PC-3 (cell line): ENCODE measurements at regions not wholly inside any gene's neighbourhood (a gene's known extent, or its start where the extent isn't known, plus 50 kb on each side); places are given as distances from the start of the nearest gene placed in this dataset.

ENCODE experiments used
- ATAC-seq: fragments of 200-7000 bp; cut with Tn5 transposase; 2 replicates; pipeline ENCODE4 v1.9.1; 2020; ENCODE audit warnings: mild to moderate bottlenecking, moderate library complexity
- BruUV-seq: library from RNA; stranded (reverse); fragments of 400-500 nt; replicated peaks from 2 replicates; lab custom pipeline; 2021; lab: Mats Ljungman, UMichigan
- CTCF ChIA-PET: fragments of 300-600 bp; sonication (Branson Sonifier 250); formaldehyde crosslinking; loops from one replicate; lab custom pipeline; 2022; ENCODE audit warnings: antibody characterized with exemption; lab: Charles Lee
- POLR2A ChIA-PET: fragments of 300-600 bp; sonication (Branson Sonifier 250); formaldehyde crosslinking; loops from one replicate; lab custom pipeline; 2022; ENCODE audit warnings: antibody characterized with exemption; ENCODE audit not compliant: unreplicated experiment; lab: Charles Lee
- DNase-seq: peaks from one replicate; pipeline ENCODE4 v3.0.0-alpha.2; 2015
- H2AFZ ChIP-seq: fragments of 300-600 bp; sonication (generic); 2 replicates; pipeline ENCODE4 v1.6.0; 2016; ENCODE audit warnings: antibody characterized with exemption, low read length
- H3F3A ChIP-seq: fragments of 300-600 bp; sonication (generic); one replicate; pipeline ENCODE4 v1.6.0; 2017; ENCODE audit warnings: antibody characterized with exemption, low read length, control low read depth, mild to moderate bottlenecking; ENCODE audit not compliant: unreplicated experiment
- H3K27ac ChIP-seq: fragments of 300-600 bp; sonication (generic); 2 replicates; pipeline ENCODE4 v1.5.1; 2016; ENCODE audit warnings: mild to moderate bottlenecking, low read length
- H3K27me3 ChIP-seq: fragments of 300-600 bp; sonication (generic); 2 replicates; pipeline ENCODE4 v1.6.1; 2016; ENCODE audit warnings: low read length, mixed read lengths
- H3K36me3 ChIP-seq: fragments of 300-600 bp; sonication (generic); 2 replicates; pipeline ENCODE4 v1.6.1; 2016; ENCODE audit warnings: low read depth, mixed run types, low read length, mixed read lengths
- H3K4me1 ChIP-seq: fragments of 300-600 bp; sonication (generic); 2 replicates; pipeline ENCODE4 v1.5.1; 2016; ENCODE audit warnings: low read length; ENCODE audit not compliant: insufficient read depth
- H3K4me2 ChIP-seq: fragments of 300-600 bp; sonication (generic); 2 replicates; pipeline ENCODE4 v1.6.0; 2016; ENCODE audit warnings: low read length
- H3K4me3 ChIP-seq: fragments of 300-600 bp; sonication (generic); 2 replicates; pipeline ENCODE4 v1.5.1; 2016; ENCODE audit warnings: mild to moderate bottlenecking, low read length, mixed read lengths
- H3K79me2 ChIP-seq: fragments of 300-600 bp; sonication (generic); 2 replicates; pipeline ENCODE4 v1.6.1; 2017; ENCODE audit warnings: low read length, mixed read lengths
- H3K9ac ChIP-seq: fragments of 300-600 bp; sonication (generic); 2 replicates; pipeline ENCODE4 v1.6.0; 2016; ENCODE audit warnings: mild to moderate bottlenecking, low read length
- H3K9me2 ChIP-seq: fragments of 300-600 bp; sonication (generic); replicated peaks from 2 replicates; pipeline ENCODE4 v1.6.1; 2016; ENCODE audit warnings: mixed run types, low read length, mixed read lengths
- H3K9me3 ChIP-seq: fragments of 300-600 bp; sonication (generic); 2 replicates; pipeline ENCODE4 v1.6.1; 2016; ENCODE audit warnings: low read length, mixed read lengths
- H4K20me1 ChIP-seq: fragments of 300-600 bp; sonication (generic); 2 replicates; pipeline ENCODE4 v1.6.1; 2016; ENCODE audit warnings: low read length, mixed read lengths
- EZH2 ChIP-seq: fragments of 300-600 bp; sonication (generic); IDR thresholded peaks from one replicate; pipeline ENCODE4 v1.6.1; 2017; ENCODE audit warnings: antibody characterized with exemption, mild to moderate bottlenecking, low read length; ENCODE audit not compliant: unreplicated experiment
- EZH2phosphoT487 ChIP-seq: fragments of 300-600 bp; sonication (generic); IDR thresholded peaks from 2 replicates; pipeline ENCODE4 v1.6.1; 2018; ENCODE audit warnings: mild to moderate bottlenecking, antibody characterized with exemption, low read length, borderline replicate concordance
- intact Hi-C: fragments of 100-400 bp; cut with micrococcal nuclease; formaldehyde crosslinking; loops from 2 replicates; pipeline ENCODE4 v1.9.0; 2023
- TF ChIP-seq, protein P1 (sequence below): fragments of 300-600 bp; sonication (generic); conservative IDR thresholded peaks from 2 replicates; pipeline ENCODE4 v1.5.1; 2017; ENCODE audit warnings: antibody characterized with exemption, low read depth, mild to moderate bottlenecking, low read length

GRCh38 chr14:31926123-31926522 lies 151.0 kb upstream of the ARHGAP5 start:
- ATAC-seq (no peak), DNase-seq (peak; percentile 64)
- peaks cover 20% of the 10 kb centered on the region; the same call in 1 of the 2 replicates for H3K4me1 ChIP-seq
- no peaks in the 10 kb centered on the region for H3K9me3 ChIP-seq
- ChIA-PET POLR2A (no interaction called here), CTCF (no interaction called here)
- no peaks in the 10 kb centered on the region for H3F3A ChIP-seq
- BruUV-seq, result no TSS peak
- no peak overlapping the region for H3K4me3 ChIP-seq
- no peaks in the 10 kb centered on the region for H3K9me2 ChIP-seq
- intact Hi-C loops, result loop anchor here (2.0 to 5.0 kb wide), 4 partner anchors 54 to 456 kb away; no protein-coding TSS in a partner anchor
- TF ChIP-seq, protein P1, sequence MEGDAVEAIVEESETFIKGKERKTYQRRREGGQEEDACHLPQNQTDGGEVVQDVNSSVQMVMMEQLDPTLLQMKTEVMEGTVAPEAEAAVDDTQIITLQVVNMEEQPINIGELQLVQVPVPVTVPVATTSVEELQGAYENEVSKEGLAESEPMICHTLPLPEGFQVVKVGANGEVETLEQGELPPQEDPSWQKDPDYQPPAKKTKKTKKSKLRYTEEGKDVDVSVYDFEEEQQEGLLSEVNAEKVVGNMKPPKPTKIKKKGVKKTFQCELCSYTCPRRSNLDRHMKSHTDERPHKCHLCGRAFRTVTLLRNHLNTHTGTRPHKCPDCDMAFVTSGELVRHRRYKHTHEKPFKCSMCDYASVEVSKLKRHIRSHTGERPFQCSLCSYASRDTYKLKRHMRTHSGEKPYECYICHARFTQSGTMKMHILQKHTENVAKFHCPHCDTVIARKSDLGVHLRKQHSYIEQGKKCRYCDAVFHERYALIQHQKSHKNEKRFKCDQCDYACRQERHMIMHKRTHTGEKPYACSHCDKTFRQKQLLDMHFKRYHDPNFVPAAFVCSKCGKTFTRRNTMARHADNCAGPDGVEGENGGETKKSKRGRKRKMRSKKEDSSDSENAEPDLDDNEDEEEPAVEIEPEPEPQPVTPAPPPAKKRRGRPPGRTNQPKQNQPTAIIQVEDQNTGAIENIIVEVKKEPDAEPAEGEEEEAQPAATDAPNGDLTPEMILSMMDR, result peak; percentile 89
- TF ChIP-seq EZH2, result no peak
- H3K4me2 ChIP-seq, result no peak overlapping the region
- no peaks in the 10 kb centered on the region for H3K27me3 ChIP-seq
- no peak overlapping the region for H3K9ac ChIP-seq
- H3K36me3 ChIP-seq, result no peaks in the 10 kb centered on the region
- no peaks in the 10 kb centered on the region for H3K79me2 ChIP-seq
- no peaks in the 10 kb centered on the region for H4K20me1 ChIP-seq
- no peak overlapping the region for H3K27ac ChIP-seq
- no peak overlapping the region for H2AFZ ChIP-seq

- intact Hi-C loops, result loop anchor here (2.0 to 5.0 kb wide), 4 partner anchors 54 to 456 kb away; no protein-coding TSS in a partner anchor
- H4K20me1 ChIP-seq, result no peaks in the 10 kb centered on the region
- peak overlapping the region; percentile 18; the same call in 1 of the 2 replicates for H3K4me2 ChIP-seq
- H3F3A ChIP-seq, result no peaks in the 10 kb centered on the region
- peaks cover 20% of the 10 kb centered on the region; the same call in 1 of the 2 replicates for H3K4me1 ChIP-seq
- TF ChIP-seq, protein P1, result no peak
- TF ChIP-seq EZH2phosphoT487 (no peak), EZH2 (no peak)
- BruUV-seq, result no TSS peak
- no peak overlapping the region for H3K4me3 ChIP-seq
- 0 out of 2 replicates have a peak overlapping the region, but pooled peaks have one; percentile 12 for H3K27ac ChIP-seq
- no peaks in the 10 kb centered on the region for H3K9me2 ChIP-seq
- CTCF ChIA-PET, result interaction anchor here (0.5 to 0.8 kb wide), 5 partner anchors 91 to 543 kb away, joined by 3 to 4 read pairs (median 3); no protein-coding TSS in a partner anchor
- no peaks in the 10 kb centered on the region for H3K9me3 ChIP-seq
- H3K9ac ChIP-seq, result no peak overlapping the region
- no peaks in the 10 kb centered on the region for H3K79me2 ChIP-seq
- ATAC-seq (no peak), DNase-seq (no peak)
- H3K36me3 ChIP-seq, result no peaks in the 10 kb centered on the region
- POLR2A ChIA-PET, result interaction anchor here (0.7 kb wide), 1 partner anchor 150 kb away, joined by 4 read pairs; the partner anchor contains the start of gene ARHGAP5
- no peak overlapping the region for H2AFZ ChIP-seq
- no peaks in the 10 kb centered on the region for H3K27me3 ChIP-seq
Measured at GRCh38 chr14:31926652-31927347, 150.3 kb upstream of the ARHGAP5 start.
